Thyroid gland (tissue), 4 donors: ENCODE measurements at regions not wholly inside any gene's neighbourhood (a gene's known extent, or its start where the extent isn't known, plus 50 kb on each side); places are given as distances from the start of the nearest gene placed in this dataset.

Experiments used
- DNase-seq, 2 donors: peaks; one replicate each; pipeline ENCODE4 v3.0.0-alpha.2; 2019
- H3K27ac ChIP-seq, 3 donors: fragments of 200-600 bp; sonication (generic); 1 replicate in 2 of 3; 2 replicates in 1 of 3; pipeline ENCODE4 v1.5.1; 2016 to 2019; ENCODE audit warnings: mild to moderate bottlenecking in 1 of 3, moderate library complexity in 1 of 3
- H3K27me3 ChIP-seq: fragments of 200-600 bp; sonication (generic); one replicate; pipeline ENCODE4 v1.5.1; 2019
- H3K36me3 ChIP-seq, 2 donors: fragments of 200-600 bp; sonication (generic); one replicate each; pipeline ENCODE4 v1.5.1; 2016 to 2019
- H3K4me1 ChIP-seq, 2 donors: fragments of 200-600 bp; sonication (generic); one replicate each; pipeline ENCODE4 v1.5.1; 2017 to 2019
- H3K4me3 ChIP-seq, 3 donors: fragments of 200-600 bp; sonication (generic); replicated peaks in 1 of 3; 1 replicate in 2 of 3; 2 replicates in 1 of 3; pipeline ENCODE4 v1.5.1; 2016; ENCODE audit warnings: mild to moderate bottlenecking in 1 of 3
- H3K9me3 ChIP-seq: fragments of 200-600 bp; sonication (generic); one replicate; pipeline ENCODE4 v1.5.1; 2017
- CTCF ChIP-seq, 6 experiments: fragments of 200-600 bp in 3 of 6; fragments of 450-650 bp in 3 of 6; sonication (generic) in 3 of 6; IDR thresholded peaks; one replicate each; pipeline ENCODE4 v1.5.1; 2016 to 2019; ENCODE audit warnings: antibody characterized with exemption in 6 of 6, mild to moderate bottlenecking in 2 of 6, inconsistent platforms in 1 of 6, moderate library complexity in 1 of 6
- POLR2A ChIP-seq, 2 donors: fragments of 450-650 bp; IDR thresholded peaks; one replicate each; pipeline ENCODE4 v1.6.1; 2017; ENCODE audit warnings: antibody characterized with exemption in 2 of 2, mild to moderate bottlenecking in 2 of 2, moderate library complexity in 1 of 2
- WGBS, 2 donors: methylation state at CpG; one replicate each; pipeline ENCODE4 v1.1.5; 2017; 5-methylcytosine and 5-hydroxymethylcytosine counted together
- intact Hi-C: fragments of 100-400 bp; cut with DNase I; formaldehyde crosslinking; loops from one replicate; pipeline ENCODE4 v1.15.1; 2023

GRCh38 chr2:173654161-173654895 is 299.7 kb downstream of the CDCA7 start:
- 63% methylated on average over 10 of the region's 10 CpGs for WGBS, 2 donors
- no peak for DNase-seq
- no peaks in the 10 kb centered on the region for H3K36me3 ChIP-seq
- no peaks in the 10 kb centered on the region for H3K9me3 ChIP-seq
- no peaks in the 10 kb centered on the region for H3K27me3 ChIP-seq
- TF ChIP-seq CTCF (IDR thresholded peaks at IDR 0.05) (no peak), POLR2A (IDR thresholded peaks at IDR 0.05) (no peak)
- no peak overlapping the region for H3K27ac ChIP-seq
- H3K4me3 ChIP-seq: no peak overlapping the region
- intact Hi-C loops: no loop called here
- no peaks in the 10 kb centered on the region for H3K4me1 ChIP-seq

- no peak for DNase-seq
These were observed 300.2 kb downstream of the CDCA7 start for GRCh38 chr2:173654896-173655265.

GRCh38 chr2:173656086-173656485 is 301.4 kb downstream of the CDCA7 start:
- H3K36me3 ChIP-seq: no peaks in the 10 kb centered on the region
- TF ChIP-seq POLR2A (IDR thresholded peaks at IDR 0.05): no peak
- TF ChIP-seq CTCF (IDR thresholded peaks at IDR 0.05): no peak
- 0% methylated on average over 1 of the region's 1 CpG for WGBS, 2 donors

More at GRCh38 chr2:173654896-173655265, 300.2 kb downstream of the CDCA7 start:
- Histone ChIP-seq H3K27me3 (no peaks in the 10 kb centered on the region), H3K4me1 (no peaks in the 10 kb centered on the region), H3K36me3 (no peaks in the 10 kb centered on the region), H3K27ac (no peak overlapping the region), H3K4me3 (no peak overlapping the region), H3K9me3 (no peaks in the 10 kb centered on the region)
- TF ChIP-seq CTCF (IDR thresholded peaks at IDR 0.05) (no peak), POLR2A (IDR thresholded peaks at IDR 0.05) (no peak)
- intact Hi-C loops: no loop called here
- WGBS, 2 donors: 93 to 94% methylated on average over 5 of the region's 5 CpGs

GRCh38 chr2:173657996-173658717 is 303.5 kb downstream of the CDCA7 start:
- Histone ChIP-seq H3K9me3 (no peaks in the 10 kb centered on the region), H3K27ac (no peak overlapping the region), H3K27me3 (no peaks in the 10 kb centered on the region), H3K4me1 (no peaks in the 10 kb centered on the region), H3K36me3 (no peaks in the 10 kb centered on the region), H3K4me3 (no peak overlapping the region)
- TF ChIP-seq CTCF (IDR thresholded peaks at IDR 0.05) (no peak), POLR2A (IDR thresholded peaks at IDR 0.05) (no peak)
- intact Hi-C loops: no loop called here
- WGBS, 2 donors: 80 to 83% methylated on average over 10 of the region's 10 CpGs
- no peak for DNase-seq

More at GRCh38 chr2:173656086-173656485, 301.4 kb downstream of the CDCA7 start:
- no peaks in the 10 kb centered on the region for H3K9me3 ChIP-seq
- H3K4me1 ChIP-seq: no peaks in the 10 kb centered on the region
- intact Hi-C loops: no loop called here
- DNase-seq: no peak
- H3K27me3 ChIP-seq: no peaks in the 10 kb centered on the region
- H3K4me3 ChIP-seq: no peak overlapping the region
- H3K27ac ChIP-seq: no peak overlapping the region

GRCh38 chr2:173658946-173659371 is 304.3 kb downstream of the CDCA7 start:
- DNase-seq: no peak
- no peaks in the 10 kb centered on the region for H3K9me3 ChIP-seq
- no peaks in the 10 kb centered on the region for H3K27me3 ChIP-seq
- no peaks in the 10 kb centered on the region for H3K4me1 ChIP-seq
- no peaks in the 10 kb centered on the region for H3K36me3 ChIP-seq
- H3K4me3 ChIP-seq: no peak overlapping the region
- WGBS, 2 donors: 69 to 84% methylated on average over 2 of the region's 2 CpGs
- intact Hi-C loops: no loop called here
- TF ChIP-seq CTCF (IDR thresholded peaks at IDR 0.05) (no peak), POLR2A (IDR thresholded peaks at IDR 0.05) (no peak)
- H3K27ac ChIP-seq: no peak overlapping the region
